Thoracic aorta (tissue), 2 donors: ENCODE measurements at regions not wholly inside any gene's neighbourhood (a gene's known extent, or its start where the extent isn't known, plus 50 kb on each side); places are given as distances from the start of the nearest gene placed in this dataset.

Source experiments
- ATAC-seq: fragments of 150-250 bp; one replicate; pipeline ENCODE4 v1.8.0; 2017; ENCODE audit warnings: low read depth; ENCODE audit not compliant: insufficient number of reproducible peaks, low FRiP score
- DNase-seq: peaks from one replicate; pipeline ENCODE4 v3.0.0-alpha.2; 2020; ENCODE audit warnings: low spot score
- H3K27ac ChIP-seq, 2 donors: fragments of 200-600 bp; sonication (generic); 1 replicate in 1 of 2; 2 replicates in 1 of 2; pipeline ENCODE4 v1.5.1; 2016; ENCODE audit warnings: mild to moderate bottlenecking in 2 of 2, moderate library complexity in 2 of 2
- H3K27me3 ChIP-seq: fragments of 200-600 bp; sonication (generic); replicated peaks from 2 replicates; pipeline ENCODE4 v1.6.0; 2016; ENCODE audit warnings: mild to moderate bottlenecking; ENCODE audit not compliant: insufficient read depth
- H3K36me3 ChIP-seq: fragments of 200-600 bp; sonication (generic); one replicate; pipeline ENCODE4 v1.5.1; 2016
- H3K4me1 ChIP-seq, 2 donors: fragments of 200-600 bp; sonication (generic); 1 replicate in 1 of 2; 2 replicates in 1 of 2; pipeline versions ENCODE4 v1.5.1 to v1.6.0; 2016; ENCODE audit warnings: low read depth in 2 of 2, mild to moderate bottlenecking in 1 of 2; ENCODE audit not compliant: control insufficient read depth in 1 of 2
- H3K4me3 ChIP-seq: fragments of 200-600 bp; sonication (generic); 2 replicates; pipeline ENCODE4 v1.5.1; 2016; ENCODE audit warnings: mild to moderate bottlenecking
- H3K9me3 ChIP-seq: fragments of 200-600 bp; sonication (generic); 2 replicates; pipeline ENCODE4 v1.5.1; 2016
- CTCF ChIP-seq: fragments of 200-600 bp; sonication (generic); IDR thresholded peaks from one replicate; pipeline ENCODE4 v1.5.1; 2019; ENCODE audit warnings: antibody characterized with exemption

- DNase-seq: no peak
- Histone ChIP-seq H3K27me3 (no peaks in the 10 kb centered on the region), H3K4me3 (no peak overlapping the region), H3K36me3 (no peaks in the 10 kb centered on the region), H3K9me3 (no peaks in the 10 kb centered on the region), H3K27ac (no peak overlapping the region), H3K4me1 (no peaks in the 10 kb centered on the region)
- no peak for ATAC-seq
- TF ChIP-seq CTCF: no peak
Observed at GRCh38 chr13:31060220-31060619, 101.5 kb downstream of the HSPH1 start.

GRCh38 chr13:31057403-31058033 lies 104.2 kb downstream of the HSPH1 start:
- no peak for TF ChIP-seq CTCF

GRCh38 chr13:31056644-31057271 lies 104.9 kb downstream of the HSPH1 start:
- TF ChIP-seq CTCF: no peak
- DNase-seq (no peak), ATAC-seq (no peak)

More at GRCh38 chr13:31057403-31058033, 104.2 kb downstream of the HSPH1 start:
- no peak overlapping the region for H3K27ac ChIP-seq
- ATAC-seq (no peak), DNase-seq (no peak)
- no peaks in the 10 kb centered on the region for H3K4me1 ChIP-seq
- H3K36me3 ChIP-seq: no peaks in the 10 kb centered on the region
- H3K9me3 ChIP-seq: no peaks in the 10 kb centered on the region
- no peaks in the 10 kb centered on the region for H3K27me3 ChIP-seq
- no peak overlapping the region for H3K4me3 ChIP-seq

GRCh38 chr13:31055589-31055988 lies 106.1 kb downstream of the HSPH1 start:
- no peak for ATAC-seq
- DNase-seq: no peak
- Histone ChIP-seq H3K4me1 (no peaks in the 10 kb centered on the region), H3K27me3 (no peaks in the 10 kb centered on the region), H3K9me3 (no peaks in the 10 kb centered on the region), H3K4me3 (no peak overlapping the region), H3K27ac (no peak overlapping the region), H3K36me3 (no peaks in the 10 kb centered on the region)
- no peak for TF ChIP-seq CTCF

More at GRCh38 chr13:31056644-31057271, 104.9 kb downstream of the HSPH1 start:
- Histone ChIP-seq H3K4me3 (no peak overlapping the region), H3K36me3 (no peaks in the 10 kb centered on the region), H3K9me3 (no peaks in the 10 kb centered on the region), H3K4me1 (no peaks in the 10 kb centered on the region), H3K27me3 (no peaks in the 10 kb centered on the region), H3K27ac (no peak overlapping the region)

- DNase-seq: no peak
- H3K27me3 ChIP-seq: no peaks in the 10 kb centered on the region
- no peaks in the 10 kb centered on the region for H3K9me3 ChIP-seq
- no peaks in the 10 kb centered on the region for H3K36me3 ChIP-seq
- no peak overlapping the region for H3K4me3 ChIP-seq
- no peak for TF ChIP-seq CTCF
- no peak for ATAC-seq
- no peaks in the 10 kb centered on the region for H3K4me1 ChIP-seq
- no peak overlapping the region for H3K27ac ChIP-seq
Observed at GRCh38 chr13:31054632-31055031, 107.1 kb downstream of the HSPH1 start.
